Mesenchymal stem cell (in vitro differentiated cells and primary cell): ENCODE measurements at regions not wholly inside any gene's neighbourhood (a gene's known extent, or its start where the extent isn't known, plus 50 kb on each side); places are given as distances from the start of the nearest gene placed in this dataset.

Experiments used
- DNase-seq: peaks from one replicate; pipeline ENCODE4 v3.0.0-alpha.2; 2013
- H2AFZ ChIP-seq: one replicate; pipeline ENCODE4 v1.6.1; 2013; ENCODE audit warnings: low read depth, mild to moderate bottlenecking, control low read depth, inconsistent platforms, low read length, moderate library complexity
- H2AK5ac ChIP-seq: 2 replicates; pipeline ENCODE4 v1.6.1; 2013; ENCODE audit warnings: low read length, moderate library complexity, mild to moderate bottlenecking, inconsistent platforms; ENCODE audit not compliant: severe bottlenecking
- H2BK120ac ChIP-seq: one replicate; pipeline ENCODE4 v1.6.1; 2013; ENCODE audit warnings: low read depth, mild to moderate bottlenecking, inconsistent platforms, low read length, moderate library complexity
- H2BK12ac ChIP-seq, 2 experiments: one replicate each; pipeline ENCODE4 v1.6.1; 2013; ENCODE audit warnings: inconsistent platforms in 2 of 2, low read length in 2 of 2, mild to moderate bottlenecking in 2 of 2, moderate library complexity in 2 of 2, control low read depth in 1 of 2
- H2BK15ac ChIP-seq: one replicate; pipeline ENCODE4 v1.6.1; 2013; ENCODE audit warnings: mild to moderate bottlenecking, low read depth, inconsistent platforms; ENCODE audit not compliant: poor library complexity, severe bottlenecking
- H2BK5ac ChIP-seq: 2 replicates; pipeline ENCODE4 v1.6.1; 2013; ENCODE audit warnings: low read depth, mild to moderate bottlenecking, low read length, control low read depth, inconsistent platforms; ENCODE audit not compliant: poor library complexity, severe bottlenecking
- H3K14ac ChIP-seq, 2 experiments: one replicate each; pipeline ENCODE4 v1.6.1; 2013; ENCODE audit warnings: inconsistent platforms in 2 of 2, low read length in 2 of 2, control low read depth in 1 of 2, mild to moderate bottlenecking in 1 of 2, moderate library complexity in 1 of 2
- H3K18ac ChIP-seq, 2 experiments: one replicate each; pipeline ENCODE4 v1.6.1; 2013; ENCODE audit warnings: inconsistent platforms in 2 of 2, low read length in 2 of 2, control low read depth in 1 of 2, low read depth in 1 of 2, mild to moderate bottlenecking in 1 of 2
- H3K23ac ChIP-seq, 2 experiments: one replicate each; pipeline ENCODE4 v1.6.1; 2013; ENCODE audit warnings: inconsistent platforms in 2 of 2, low read length in 2 of 2, mild to moderate bottlenecking in 2 of 2, moderate library complexity in 2 of 2, control low read depth in 1 of 2
- H3K27ac ChIP-seq: 2 replicates; pipeline ENCODE4 v1.5.1; 2013; ENCODE audit warnings: mild to moderate bottlenecking, moderate library complexity, low read length, control low read depth, inconsistent platforms; ENCODE audit not compliant: poor library complexity, severe bottlenecking
- H3K27me3 ChIP-seq, 2 experiments: 2 replicates each; pipeline versions ENCODE4 v1.6.1 to v1.7.0; 2013; ENCODE audit warnings: low read length in 2 of 2, mild to moderate bottlenecking in 2 of 2, moderate library complexity in 2 of 2, control low read depth in 1 of 2, inconsistent platforms in 1 of 2; ENCODE audit not compliant: control insufficient read depth in 1 of 2, insufficient read depth in 1 of 2
- H3K36me3 ChIP-seq, 2 experiments: 2 replicates each; pipeline versions ENCODE4 v1.6.1 to v1.7.0; 2013; ENCODE audit warnings: low read length in 2 of 2, control low read depth in 1 of 2, inconsistent platforms in 1 of 2, low read depth in 1 of 2, mild to moderate bottlenecking in 1 of 2; ENCODE audit not compliant: insufficient read depth in 2 of 2, control insufficient read depth in 1 of 2
- H3K4ac ChIP-seq, 2 experiments: one replicate each; pipeline ENCODE4 v1.6.1; 2013; ENCODE audit warnings: inconsistent platforms in 2 of 2, low read length in 2 of 2, mild to moderate bottlenecking in 2 of 2, moderate library complexity in 2 of 2, control low read depth in 1 of 2, low read depth in 1 of 2
- H3K4me1 ChIP-seq: 2 replicates; pipeline ENCODE4 v1.6.1; 2013; ENCODE audit warnings: low read depth, low read length, control low read depth; ENCODE audit not compliant: control insufficient read depth, insufficient read depth
- H3K4me2 ChIP-seq: 2 replicates; pipeline ENCODE4 v1.6.1; 2013; ENCODE audit warnings: low read length, mild to moderate bottlenecking, inconsistent platforms; ENCODE audit not compliant: poor library complexity, severe bottlenecking
- H3K4me3 ChIP-seq, 2 experiments: 2 replicates each; pipeline versions ENCODE4 v1.5.1 to v1.7.0; 2013; ENCODE audit warnings: low read length in 2 of 2, mild to moderate bottlenecking in 2 of 2, control low read depth in 1 of 2, low read depth in 1 of 2; ENCODE audit not compliant: insufficient read depth in 1 of 2
- H3K79me1 ChIP-seq: replicated peaks from 2 replicates; pipeline ENCODE4 v1.6.1; 2013; ENCODE audit warnings: mild to moderate bottlenecking, control low read depth, low read length, inconsistent platforms; ENCODE audit not compliant: poor library complexity, severe bottlenecking
- H3K9ac ChIP-seq: 2 replicates; pipeline ENCODE4 v1.7.0; 2013; ENCODE audit warnings: mild to moderate bottlenecking, low read length, moderate library complexity
- H3K9me3 ChIP-seq: 2 replicates; pipeline ENCODE4 v1.7.0; 2013; ENCODE audit warnings: mild to moderate bottlenecking, low read length; ENCODE audit not compliant: control insufficient read depth
- H4K8ac ChIP-seq: one replicate; pipeline ENCODE4 v1.6.1; 2013; ENCODE audit warnings: inconsistent platforms, mild to moderate bottlenecking, low read length, moderate library complexity
- H4K91ac ChIP-seq: one replicate; pipeline ENCODE4 v1.6.1; 2013; ENCODE audit warnings: mild to moderate bottlenecking, low read length, inconsistent platforms
- WGBS: methylation state at CpG from one replicate; pipeline ENCODE4 v1.1.7; 2013; ENCODE audit warnings: mixed read lengths; 5-methylcytosine and 5-hydroxymethylcytosine counted together

GRCh38 chr7:81870608-81871007, 100.8 kb upstream of the HGF start:
- H3K4me3 ChIP-seq: no peak overlapping the region
- no peak overlapping the region for H2BK5ac ChIP-seq
- H3K23ac ChIP-seq: no peak overlapping the region
- H3K9ac ChIP-seq: no peak overlapping the region
- no peak overlapping the region for H3K27ac ChIP-seq
- no peak overlapping the region for H2AK5ac ChIP-seq
- H3K79me1 ChIP-seq: no peaks in the 10 kb centered on the region
- no peak overlapping the region for H2BK120ac ChIP-seq
- H2AFZ ChIP-seq: no peak overlapping the region
- H3K9me3 ChIP-seq: no peaks in the 10 kb centered on the region
- no peak for DNase-seq
- H3K36me3 ChIP-seq: no peaks in the 10 kb centered on the region
- no peak overlapping the region for H2BK15ac ChIP-seq
- H4K8ac ChIP-seq: no peak overlapping the region
- no peak overlapping the region for H3K18ac ChIP-seq
- H3K14ac ChIP-seq: no peak overlapping the region
- no peaks in the 10 kb centered on the region for H3K27me3 ChIP-seq
- H3K4me2 ChIP-seq: no peak overlapping the region
- H4K91ac ChIP-seq: no peak overlapping the region
- H3K4me1 ChIP-seq: no peaks in the 10 kb centered on the region
- no peak overlapping the region for H3K4ac ChIP-seq
- no peak overlapping the region for H2BK12ac ChIP-seq

- WGBS: 92% methylated on average over 2 of the region's 2 CpGs
- H3K9ac ChIP-seq: no peak overlapping the region
- H2BK12ac ChIP-seq: no peak overlapping the region
- H2BK5ac ChIP-seq: no peak overlapping the region
- H3K9me3 ChIP-seq: no peaks in the 10 kb centered on the region
- no peak overlapping the region for H2BK120ac ChIP-seq
- DNase-seq: no peak
- no peak overlapping the region for H2AK5ac ChIP-seq
- no peaks in the 10 kb centered on the region for H3K36me3 ChIP-seq
- H4K91ac ChIP-seq: no peak overlapping the region
- H3K18ac ChIP-seq: no peak overlapping the region
- H3K4me2 ChIP-seq: no peak overlapping the region
- no peak overlapping the region for H3K23ac ChIP-seq
- H3K4ac ChIP-seq: no peak overlapping the region
- no peak overlapping the region for H2BK15ac ChIP-seq
- no peak overlapping the region for H3K4me3 ChIP-seq
- H3K4me1 ChIP-seq: no peaks in the 10 kb centered on the region
- no peak overlapping the region for H3K14ac ChIP-seq
- no peaks in the 10 kb centered on the region for H3K27me3 ChIP-seq
- H4K8ac ChIP-seq: no peak overlapping the region
- H3K79me1 ChIP-seq: no peaks in the 10 kb centered on the region
- H3K27ac ChIP-seq: no peak overlapping the region
- no peak overlapping the region for H2AFZ ChIP-seq
Observed at GRCh38 chr7:81869670-81870069, 99.8 kb upstream of the HGF start.

GRCh38 chr7:81865754-81866153, 95.9 kb upstream of the HGF start:
- Histone ChIP-seq H4K91ac (no peak overlapping the region), H3K36me3 (no peaks in the 10 kb centered on the region), H2AFZ (no peak overlapping the region), H3K27ac (no peak overlapping the region), H3K4me1 (no peaks in the 10 kb centered on the region), H3K9ac (no peak overlapping the region), H3K4ac (no peak overlapping the region), H2BK120ac (no peak overlapping the region), H3K18ac (no peak overlapping the region), H2AK5ac (no peak overlapping the region), H3K4me3 (no peak overlapping the region), H3K14ac (no peak overlapping the region), H3K79me1 (no peaks in the 10 kb centered on the region), H2BK15ac (no peak overlapping the region), H4K8ac (no peak overlapping the region), H3K27me3 (no peaks in the 10 kb centered on the region), H3K23ac (no peak overlapping the region), H3K9me3 (no peaks in the 10 kb centered on the region), H3K4me2 (no peak overlapping the region), H2BK12ac (no peak overlapping the region), H2BK5ac (no peak overlapping the region)
- no CpG with 5 or more reads among the region's 1 CpG for WGBS
- no peak for DNase-seq

GRCh38 chr7:81859433-81859832, 89.6 kb upstream of the HGF start:
- H3K23ac ChIP-seq: no peak overlapping the region
- H3K27me3 ChIP-seq: no peaks in the 10 kb centered on the region
- H3K4me2 ChIP-seq: no peak overlapping the region
- no peak overlapping the region for H2BK120ac ChIP-seq
- no peak overlapping the region for H4K91ac ChIP-seq
- no peaks in the 10 kb centered on the region for H3K9me3 ChIP-seq
- no peak overlapping the region for H3K4me3 ChIP-seq
- H2AFZ ChIP-seq: no peak overlapping the region
- no peaks in the 10 kb centered on the region for H3K79me1 ChIP-seq
- no peaks in the 10 kb centered on the region for H3K4me1 ChIP-seq
- H2BK12ac ChIP-seq: no peak overlapping the region
- no peak for DNase-seq
- WGBS: 65% methylated on average over 3 of the region's 4 CpGs
- H3K14ac ChIP-seq: no peak overlapping the region
- no peak overlapping the region for H2BK15ac ChIP-seq
- H2AK5ac ChIP-seq: no peak overlapping the region
- H4K8ac ChIP-seq: no peak overlapping the region
- H3K36me3 ChIP-seq: no peaks in the 10 kb centered on the region
- H2BK5ac ChIP-seq: no peak overlapping the region
- no peak overlapping the region for H3K9ac ChIP-seq
- no peak overlapping the region for H3K18ac ChIP-seq
- H3K4ac ChIP-seq: no peak overlapping the region
- H3K27ac ChIP-seq: no peak overlapping the region
